Keratinocyte (primary cell): ENCODE measurements at regions not wholly inside any gene's neighbourhood (a gene's known extent, or its start where the extent isn't known, plus 50 kb on each side); places are given as distances from the start of the nearest gene placed in this dataset.

Experiments used
- CTCF ChIP-seq, 3 experiments: IDR thresholded peaks in 1 of 3; conservative IDR thresholded peaks in 1 of 3; optimal IDR thresholded peaks in 1 of 3; 2 replicates in 2 of 3; 3 replicates in 1 of 3; pipeline versions ENCODE3 to v1.5.1; 2011; ENCODE audit warnings: low read length in 3 of 3, mild to moderate bottlenecking in 3 of 3, moderate library complexity in 2 of 3, control low read depth in 1 of 3, inconsistent platforms in 1 of 3; ENCODE audit not compliant: insufficient read depth in 2 of 3; ENCODE audit errors: extremely low read depth in 1 of 3
- EZH2 ChIP-seq: IDR thresholded peaks from one replicate; pipeline ENCODE4 v1.6.1; 2012; ENCODE audit warnings: inconsistent platforms, mild to moderate bottlenecking, low read length, moderate library complexity

DNA sequence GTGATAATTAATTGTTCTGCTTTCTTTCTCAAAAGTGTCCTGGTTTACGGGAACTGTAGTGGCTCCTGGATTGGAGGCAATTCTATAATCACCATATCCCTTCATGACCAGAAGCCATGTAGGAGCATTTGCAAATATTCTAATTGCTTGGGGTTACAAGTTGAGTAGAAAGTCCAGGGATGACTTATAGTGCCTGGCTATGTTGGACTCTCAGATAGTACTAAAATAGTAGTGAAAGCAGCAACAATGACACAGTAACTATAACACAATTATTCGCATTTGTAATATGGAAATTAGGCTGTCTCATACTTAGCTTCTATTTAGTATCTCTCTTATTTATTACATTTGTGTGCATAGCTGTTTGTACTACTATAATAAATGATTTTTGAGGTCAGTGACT lies 712.5 kb upstream of the GRAMD2B start:
- TF ChIP-seq CTCF (optimal IDR thresholded peaks at IDR 0.05 in 1 of 3, IDR thresholded peaks at IDR 0.05 in 1 of 3, conservative IDR thresholded peaks at IDR 0.05 in 1 of 3; ENCODE audit: extremely low read depth in 1 of 3, insufficient read depth in 2 of 3, low read length in 3 of 3) (no peak), EZH2 (no peak)
